ENCODE measurements at regions not wholly inside any gene's neighbourhood (a gene's known extent, or its start where the extent isn't known, plus 50 kb on each side); places are given as distances from the start of the nearest gene placed in this dataset.
"Not testable (repeated sequence)": the region's sequence is repeated elsewhere in the genome, so short reads cannot be mapped to it uniquely, and the experiment has no call there.

- no peak for TF ChIP-seq CTCF (IDR thresholded peaks at IDR 0.05; ENCODE audit: control insufficient read depth, extremely low read depth, insufficient read depth)
- DNase-seq (ENCODE audit: low read depth): no peak
- H3K4me3 ChIP-seq (ENCODE audit: low read depth, low read length): no peak overlapping the region
These were observed 544.0 kb upstream of the AMOT start for GRCh38 chrX:113384628-113385027.

GRCh38 chrX:113373421-113373820, 532.8 kb upstream of the AMOT start:
- not testable (repeated sequence) for DNase-seq (ENCODE audit: low read depth); H3K4me3 ChIP-seq (ENCODE audit: low read depth, low read length)

GRCh38 chrX:113370006-113370405, 529.4 kb upstream of the AMOT start:
- no peak overlapping the region for H3K4me3 ChIP-seq (ENCODE audit: low read depth, low read length)
- no peak for TF ChIP-seq CTCF (IDR thresholded peaks at IDR 0.05; ENCODE audit: control insufficient read depth, extremely low read depth, insufficient read depth)
- DNase-seq (ENCODE audit: low read depth): no peak

DNA sequence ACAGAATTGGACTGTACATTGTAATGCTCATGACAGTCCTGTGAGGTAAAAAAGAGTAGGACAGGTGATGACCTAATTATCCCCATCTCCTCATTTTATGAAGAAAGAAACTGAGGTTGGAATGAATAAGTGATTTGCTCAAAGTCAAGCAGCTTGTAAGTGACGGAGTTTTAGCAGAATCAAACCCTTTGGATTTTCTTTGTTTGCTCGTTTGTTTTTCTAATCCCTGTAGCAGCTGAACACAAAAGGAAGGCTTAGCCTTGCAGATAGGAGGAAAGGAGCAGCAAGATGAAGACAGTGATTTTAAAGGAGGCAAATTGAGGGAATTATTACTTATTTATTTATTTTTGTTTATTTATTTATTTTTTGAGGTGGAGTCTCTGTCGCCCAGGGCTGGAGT, 528.4 kb upstream of the AMOT start:
- no peak for TF ChIP-seq CTCF (IDR thresholded peaks at IDR 0.05; ENCODE audit: control insufficient read depth, extremely low read depth, insufficient read depth)
- H3K4me3 ChIP-seq (ENCODE audit: low read depth, low read length): no peak overlapping the region
- DNase-seq (ENCODE audit: low read depth): no peak

GRCh38 chrX:113353134-113353533, 512.5 kb upstream of the AMOT start:
- DNase-seq (ENCODE audit: low read depth): no peak
- H3K4me3 ChIP-seq (ENCODE audit: low read depth, low read length): no peak overlapping the region
- TF ChIP-seq CTCF (IDR thresholded peaks at IDR 0.05; ENCODE audit: control insufficient read depth, extremely low read depth, insufficient read depth): no peak

GRCh38 chrX:113330416-113330815, 489.8 kb upstream of the AMOT start:
- no peak for DNase-seq (ENCODE audit: low read depth)
- no peak overlapping the region for H3K4me3 ChIP-seq (ENCODE audit: low read depth, low read length)
- TF ChIP-seq CTCF (IDR thresholded peaks at IDR 0.05; ENCODE audit: control insufficient read depth, extremely low read depth, insufficient read depth): no peak

DNA sequence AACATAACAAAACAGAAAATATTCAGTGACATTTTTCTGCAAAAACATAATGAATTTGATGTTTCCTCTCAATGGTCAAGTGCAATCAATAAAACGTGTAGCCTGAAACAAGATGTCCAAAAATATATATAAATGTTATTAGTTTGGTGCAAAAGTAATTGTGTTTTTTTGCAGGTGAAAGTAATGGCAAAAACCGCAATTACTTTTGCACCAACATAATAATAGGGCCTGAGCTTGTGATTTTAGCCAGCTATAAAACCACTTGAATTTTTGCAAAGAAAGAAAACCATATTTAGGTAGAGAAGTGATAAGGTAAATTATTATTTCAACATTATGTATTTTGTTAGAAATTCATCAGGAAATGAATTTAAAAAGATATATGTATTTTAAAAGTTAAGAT, 475.3 kb upstream of the AMOT start:
- no peak for TF ChIP-seq CTCF (IDR thresholded peaks at IDR 0.05; ENCODE audit: control insufficient read depth, extremely low read depth, insufficient read depth)
- no peak overlapping the region for H3K4me3 ChIP-seq (ENCODE audit: low read depth, low read length)
- no peak for DNase-seq (ENCODE audit: low read depth)

- TF ChIP-seq CTCF (IDR thresholded peaks at IDR 0.05; ENCODE audit: control insufficient read depth, extremely low read depth, insufficient read depth): no peak
- no peak for DNase-seq (ENCODE audit: low read depth)
- no peak overlapping the region for H3K4me3 ChIP-seq (ENCODE audit: low read depth, low read length)
These were observed 464.9 kb upstream of the AMOT start for GRCh38 chrX:113305496-113305895.

Measured in LNCaP clone FGC (cell line).